Peyer's patch (tissue), 4 donors: ENCODE measurements at regions not wholly inside any gene's neighbourhood (a gene's known extent, or its start where the extent isn't known, plus 50 kb on each side); places are given as distances from the start of the nearest gene placed in this dataset.

Source experiments
- CTCF ChIP-seq, 6 experiments: fragments of 450-650 bp in 4 of 6; fragments of 200-600 bp in 2 of 6; sonication (generic) in 1 of 6; IDR thresholded peaks; one replicate each; pipeline ENCODE4 v1.5.1; 2017 to 2019; ENCODE audit warnings: antibody characterized with exemption in 6 of 6, mild to moderate bottlenecking in 3 of 6, moderate library complexity in 1 of 6
- POLR2A ChIP-seq, 2 donors: fragments of 450-650 bp; IDR thresholded peaks; one replicate each; pipeline ENCODE4 v1.5.1; 2017; ENCODE audit warnings: antibody characterized with exemption in 2 of 2, mild to moderate bottlenecking in 2 of 2, moderate library complexity in 2 of 2

- TF ChIP-seq POLR2A (IDR thresholded peaks at IDR 0.05), result no peak
- no peak for TF ChIP-seq CTCF (IDR thresholded peaks at IDR 0.05)
These were observed 80.0 kb upstream of the BNC1 start for GRCh38 chr15:83364501-83364900.
